Myocyte (in vitro differentiated cells): ENCODE measurements at regions not wholly inside any gene's neighbourhood (a gene's known extent, or its start where the extent isn't known, plus 50 kb on each side); places are given as distances from the start of the nearest gene placed in this dataset.
"Not testable (repeated sequence)": the region's sequence is repeated elsewhere in the genome, so short reads cannot be mapped to it uniquely, and the experiment has no call there.

Experiments used
- DNase-seq: peaks from one replicate; pipeline ENCODE4 v3.0.0-alpha.2; 2012; ENCODE audit warnings: low read depth

GRCh38 chr4:162847945-162848549 is 318.6 kb downstream of the NAF1 start:
- no peak for DNase-seq

GRCh38 chr4:162841753-162842152 is 324.9 kb downstream of the NAF1 start:
- no peak for DNase-seq

GRCh38 chr4:162839814-162840213 is 326.9 kb downstream of the NAF1 start:
- no peak for DNase-seq

- DNase-seq, result no peak
Observed at GRCh38 chr4:162838671-162839070, 328.0 kb downstream of the NAF1 start.

GRCh38 chr4:162837679-162838078 is 329.0 kb downstream of the NAF1 start:
- DNase-seq, result no peak

- no peak for DNase-seq
Observed at GRCh38 chr4:162837241-162837640, 329.4 kb downstream of the NAF1 start.

GRCh38 chr4:162836773-162837172 is 329.9 kb downstream of the NAF1 start:
- DNase-seq, result no peak

GRCh38 chr4:162836258-162836657 is 330.4 kb downstream of the NAF1 start:
- not testable (repeated sequence) for DNase-seq

GRCh38 chr4:162830899-162831298 is 335.8 kb downstream of the NAF1 start:
- DNase-seq, result no peak

- not testable (repeated sequence) for DNase-seq
Observed at GRCh38 chr4:162817374-162817773, 349.3 kb downstream of the NAF1 start.

- DNase-seq, result no peak
Observed at GRCh38 chr4:162804351-162804924, 362.3 kb downstream of the NAF1 start.

- DNase-seq, result no peak
Observed at GRCh38 chr4:162803378-162803777, 363.3 kb downstream of the NAF1 start.

- DNase-seq, result no peak
Observed at GRCh38 chr4:162797108-162797507, 369.6 kb downstream of the NAF1 start.

GRCh38 chr4:162793571-162793970 is 373.1 kb downstream of the NAF1 start:
- DNase-seq, result no peak

GRCh38 chr4:162793004-162793403 is 373.7 kb downstream of the NAF1 start:
- DNase-seq, result no peak

GRCh38 chr4:162791226-162791625 is 375.5 kb downstream of the NAF1 start:
- no peak for DNase-seq

- no peak for DNase-seq
Observed at GRCh38 chr4:162787120-162787519, 379.6 kb downstream of the NAF1 start.

GRCh38 chr4:162782778-162783525 is 383.7 kb downstream of the NAF1 start:
- DNase-seq, result no peak

GRCh38 chr4:162782096-162782777 is 384.5 kb downstream of the NAF1 start:
- DNase-seq, result no peak

GRCh38 chr4:162770761-162771490 is 395.8 kb downstream of the NAF1 start:
- no peak for DNase-seq

GRCh38 chr4:162767083-162767482 is 399.6 kb downstream of the NAF1 start:
- no peak for DNase-seq
